NOMO-1 treated with dmso at 0.1 percent for 144 hours (cell line): ENCODE measurements at regions not wholly inside any gene's neighbourhood (a gene's known extent, or its start where the extent isn't known, plus 50 kb on each side); places are given as distances from the start of the nearest gene placed in this dataset.
"Not testable (repeated sequence)": the region's sequence is repeated elsewhere in the genome, so short reads cannot be mapped to it uniquely, and the experiment has no call there.

Experiments used
- DNase-seq: peaks from one replicate; lab custom pipeline; 2025; ENCODE audit not compliant: unreplicated experiment; lab: John Stamatoyannopoulos, UW

DNA sequence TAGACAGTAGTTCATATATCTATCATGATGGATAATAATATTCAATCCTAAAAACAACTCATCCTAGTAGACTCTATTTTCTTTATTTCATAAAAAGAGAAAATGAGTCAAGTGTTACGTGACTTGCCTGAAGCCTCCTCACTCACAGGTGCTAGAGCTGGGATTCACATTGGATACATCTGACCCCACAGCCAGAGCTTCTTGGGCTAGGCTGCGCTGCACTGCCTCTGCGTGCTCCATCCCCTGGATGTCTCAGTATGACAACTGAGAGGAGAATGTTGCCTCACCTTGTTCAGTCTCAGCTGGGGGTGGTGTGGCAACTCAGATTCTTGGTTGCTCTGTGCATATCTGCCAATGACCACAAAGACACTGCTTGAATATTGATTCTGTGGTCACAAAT is 286.6 kb downstream of the LIG4 start:
- no peak for DNase-seq

DNA sequence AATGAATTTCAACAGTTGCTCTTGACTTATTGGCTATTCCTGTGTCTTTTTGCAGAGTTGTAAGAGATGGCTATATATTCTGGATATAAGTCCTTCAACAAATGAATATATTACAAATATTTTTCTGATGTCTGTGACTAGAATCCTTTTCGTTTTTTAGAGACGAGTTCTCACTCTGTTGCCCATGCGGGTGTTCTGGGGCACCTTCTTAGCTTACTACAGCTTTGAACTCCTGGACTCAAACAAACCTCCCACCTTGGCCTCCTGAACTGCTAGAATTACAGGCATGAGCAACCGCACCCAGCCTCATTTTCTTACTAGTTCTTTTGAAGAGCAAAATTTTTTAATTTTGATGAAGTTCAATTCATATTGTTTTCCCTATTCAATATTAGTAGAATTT is 287.8 kb downstream of the LIG4 start:
- DNase-seq: no peak

DNA sequence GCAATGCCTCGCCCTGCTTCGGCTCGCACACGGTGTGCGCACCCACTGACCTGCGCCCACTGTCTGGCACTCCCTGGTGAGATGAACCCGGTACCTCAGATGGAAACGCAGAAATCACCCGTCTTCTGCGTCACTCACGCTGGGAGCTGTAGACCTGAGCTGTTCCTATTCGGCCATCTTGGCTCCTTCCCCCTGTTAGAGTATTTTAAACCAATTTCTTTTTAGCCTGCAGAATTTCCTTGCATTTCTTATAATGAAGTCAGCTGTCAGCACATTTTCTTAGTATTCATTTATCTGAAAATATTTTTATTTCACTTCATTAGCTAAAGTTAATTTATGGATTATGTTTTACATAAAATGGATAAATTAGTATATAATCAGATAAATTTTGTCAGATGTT is 288.8 kb downstream of the LIG4 start:
- DNase-seq: not testable (repeated sequence)

DNA sequence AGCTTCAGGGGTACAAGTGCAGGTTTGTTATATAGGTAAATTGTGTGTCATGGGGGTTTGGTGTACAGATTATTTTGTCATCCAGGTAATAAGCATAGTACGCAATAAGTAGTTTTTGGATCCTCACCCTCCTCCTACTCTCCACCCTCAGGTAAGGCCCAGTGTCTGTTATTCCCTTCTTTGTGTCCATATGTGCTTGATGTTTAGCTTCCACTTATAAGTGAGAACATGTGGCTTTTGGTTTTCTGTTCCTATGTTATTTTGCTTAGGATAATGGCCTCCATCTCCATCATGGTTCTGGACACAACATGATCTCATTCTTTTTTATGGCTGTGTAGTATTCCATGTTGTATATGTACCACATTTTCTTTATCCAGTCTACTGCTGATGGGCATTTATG is 298.4 kb downstream of the LIG4 start:
- not testable (repeated sequence) for DNase-seq

DNA sequence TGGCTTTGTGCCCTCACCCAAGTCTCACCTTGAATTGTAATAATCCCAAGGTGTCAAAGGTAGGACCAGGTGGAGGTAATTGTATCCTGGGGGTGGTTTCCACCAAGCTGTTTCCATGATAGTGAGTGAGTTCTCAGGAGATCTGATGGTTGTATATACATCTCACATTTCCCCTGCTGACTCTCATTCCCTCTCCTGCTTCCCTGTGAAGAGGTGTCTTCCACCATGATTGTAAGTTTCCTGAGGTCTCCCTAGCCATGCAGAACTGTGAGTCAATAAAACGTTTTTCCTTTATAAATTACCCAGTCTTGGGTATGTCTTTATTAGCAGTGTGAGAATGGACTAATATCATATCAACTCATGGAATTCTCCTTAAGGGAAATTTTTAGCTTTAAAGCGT is 302.6 kb downstream of the LIG4 start:
- no peak for DNase-seq

DNA sequence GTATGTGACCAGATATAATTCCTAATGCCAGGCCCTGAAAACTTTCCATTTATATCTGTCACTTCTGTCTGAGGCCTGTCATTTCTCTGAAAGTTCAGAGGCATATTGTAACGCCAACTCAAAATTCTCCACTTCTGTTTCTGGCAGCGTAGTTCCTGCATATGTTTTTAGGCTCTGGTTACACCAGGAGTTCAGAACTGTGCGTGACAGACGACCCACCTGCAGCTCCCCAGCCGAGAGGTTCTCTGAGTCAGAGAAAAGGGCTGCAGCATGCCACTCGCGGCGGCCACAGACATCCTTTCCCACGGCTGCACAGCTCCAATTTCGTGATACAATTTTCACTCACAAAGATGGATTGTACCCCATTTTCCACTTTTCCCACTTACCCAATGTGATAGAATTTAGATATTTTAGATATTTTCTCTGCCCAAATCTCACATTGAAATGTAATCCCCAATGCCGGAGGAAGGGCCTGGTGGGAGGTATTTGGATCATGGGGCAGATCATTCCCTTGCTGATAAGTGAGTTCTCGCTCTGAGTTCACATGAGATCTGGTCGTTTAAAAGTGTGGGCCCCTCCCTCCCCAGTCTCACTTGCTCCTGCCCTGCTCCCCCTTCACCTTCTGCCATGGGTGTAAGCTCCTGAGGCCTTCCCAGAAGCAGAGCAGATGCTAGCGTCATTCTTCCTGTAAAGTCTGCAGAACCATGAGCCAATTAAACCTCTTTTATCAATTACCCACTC is 308.1 kb downstream of the LIG4 start:
- DNase-seq: no peak

DNA sequence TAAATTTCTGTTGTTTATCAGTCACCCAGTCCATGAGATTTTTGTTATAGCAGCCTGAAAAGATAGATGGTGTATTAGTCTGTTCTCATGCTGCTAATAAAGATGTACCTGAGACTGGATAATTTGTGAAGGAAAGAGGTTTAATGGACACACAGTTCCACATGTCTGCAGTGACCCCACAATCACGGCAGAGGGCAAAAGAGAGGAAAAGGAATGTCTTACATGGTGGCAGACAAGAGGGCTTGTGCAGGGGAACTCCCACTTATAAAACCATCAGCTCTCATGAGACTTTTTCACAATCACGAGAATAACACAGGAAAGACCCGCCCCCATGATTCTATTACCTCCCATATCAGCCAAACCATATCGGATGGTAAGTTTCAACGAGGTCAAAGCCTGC is 309.2 kb downstream of the LIG4 start:
- no peak for DNase-seq

DNA sequence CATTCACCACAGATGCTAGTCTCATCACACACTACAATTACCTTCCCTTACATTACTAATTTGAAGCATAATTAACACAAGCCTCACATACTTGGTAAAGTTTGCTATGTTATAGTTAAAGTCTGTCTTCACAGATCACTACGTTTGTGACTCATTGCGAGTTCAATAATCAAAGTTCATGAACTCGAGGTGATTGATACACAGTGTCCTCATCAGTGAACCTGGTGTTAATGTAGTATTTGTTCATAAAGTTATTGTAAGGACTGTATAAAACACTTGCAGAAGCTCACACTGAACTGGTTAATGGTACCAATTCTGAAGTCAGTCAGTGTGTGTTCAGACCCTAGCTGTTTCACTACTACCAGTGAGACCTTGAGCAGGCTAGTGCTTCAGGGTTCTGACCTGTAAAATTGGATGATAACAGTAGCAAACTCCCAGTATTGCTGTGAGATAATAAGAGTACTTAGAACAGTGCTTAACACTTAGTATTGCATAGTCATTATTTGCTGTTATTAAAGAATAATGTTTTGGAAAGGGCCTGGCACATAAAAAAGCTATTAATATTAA is 313.3 kb downstream of the LIG4 start:
- DNase-seq: no peak

DNA sequence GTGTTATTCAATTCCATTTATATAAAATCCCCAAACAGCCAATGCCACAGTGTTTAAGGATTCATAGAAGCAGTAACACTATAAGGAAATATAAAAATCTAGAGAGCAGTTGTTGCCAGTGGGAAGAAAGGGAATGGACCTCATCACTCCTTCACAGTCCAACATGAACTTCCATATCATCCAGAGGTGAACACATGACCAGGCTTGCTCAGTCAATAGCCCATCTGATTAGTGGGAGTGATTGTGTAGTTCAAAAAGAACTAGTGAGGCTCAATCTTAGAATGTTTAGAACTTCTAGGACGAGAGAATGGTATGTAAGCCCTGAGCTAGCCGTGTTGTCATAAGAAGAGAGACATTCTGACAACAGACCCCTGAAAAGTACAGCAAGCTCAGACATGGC is 314.1 kb downstream of the LIG4 start:
- DNase-seq: no peak

DNA sequence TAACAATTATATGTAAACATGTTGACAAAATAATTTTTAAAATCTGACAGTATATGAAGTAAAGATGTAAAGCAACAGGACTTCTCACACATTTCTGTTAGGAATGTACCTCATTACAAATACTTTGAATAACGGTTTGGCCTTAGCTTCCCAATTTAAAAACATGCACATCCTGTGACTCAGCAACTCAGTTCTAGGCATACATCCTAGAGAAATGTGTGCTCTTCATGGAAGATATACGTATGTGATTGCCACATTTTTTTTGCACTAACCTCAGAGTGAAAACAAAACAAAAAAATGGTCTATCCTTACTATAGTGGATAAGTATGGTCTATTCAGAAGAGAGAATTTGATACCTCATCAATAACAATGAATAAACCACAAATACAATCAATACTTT is 314.6 kb downstream of the LIG4 start:
- DNase-seq: no peak

DNA sequence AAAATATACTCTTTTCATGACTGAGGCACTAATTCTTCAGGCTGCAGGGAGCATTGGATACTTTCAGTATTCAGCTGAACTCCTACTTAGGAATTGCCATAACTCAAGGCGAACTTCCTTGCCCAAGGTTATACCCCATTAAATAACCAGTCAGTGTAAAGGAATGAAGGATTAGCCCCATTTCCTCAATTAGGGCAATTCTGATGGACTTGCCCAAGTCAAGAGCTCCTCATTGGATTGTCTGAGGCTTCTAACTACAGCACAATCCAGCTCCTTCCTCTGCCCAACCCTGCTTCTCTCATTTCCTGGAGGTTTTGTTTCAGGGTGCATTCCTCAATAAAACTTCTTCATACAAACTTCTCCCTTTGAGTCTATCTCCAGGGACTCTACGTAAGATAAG is 329.2 kb downstream of the LIG4 start:
- DNase-seq: no peak

DNA sequence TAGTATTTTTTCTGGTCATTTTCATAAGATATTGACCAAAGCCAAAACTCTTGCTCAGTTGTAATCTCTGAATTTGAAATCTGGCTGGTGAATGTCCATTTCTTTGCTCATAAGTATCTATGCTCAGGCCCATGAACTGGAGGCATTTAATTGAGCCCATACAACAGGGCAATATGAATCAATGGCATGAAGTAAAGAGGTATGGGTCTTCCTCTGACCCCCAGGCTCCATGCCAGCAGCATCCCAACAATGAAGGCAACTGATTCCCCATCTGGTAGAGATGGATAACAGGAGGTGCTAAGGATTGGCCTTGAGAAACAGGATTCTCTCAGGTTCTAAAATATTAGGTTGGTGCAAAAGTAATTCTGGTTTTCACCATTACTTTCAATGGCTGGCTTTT is 330.8 kb downstream of the LIG4 start:
- DNase-seq: no peak

DNA sequence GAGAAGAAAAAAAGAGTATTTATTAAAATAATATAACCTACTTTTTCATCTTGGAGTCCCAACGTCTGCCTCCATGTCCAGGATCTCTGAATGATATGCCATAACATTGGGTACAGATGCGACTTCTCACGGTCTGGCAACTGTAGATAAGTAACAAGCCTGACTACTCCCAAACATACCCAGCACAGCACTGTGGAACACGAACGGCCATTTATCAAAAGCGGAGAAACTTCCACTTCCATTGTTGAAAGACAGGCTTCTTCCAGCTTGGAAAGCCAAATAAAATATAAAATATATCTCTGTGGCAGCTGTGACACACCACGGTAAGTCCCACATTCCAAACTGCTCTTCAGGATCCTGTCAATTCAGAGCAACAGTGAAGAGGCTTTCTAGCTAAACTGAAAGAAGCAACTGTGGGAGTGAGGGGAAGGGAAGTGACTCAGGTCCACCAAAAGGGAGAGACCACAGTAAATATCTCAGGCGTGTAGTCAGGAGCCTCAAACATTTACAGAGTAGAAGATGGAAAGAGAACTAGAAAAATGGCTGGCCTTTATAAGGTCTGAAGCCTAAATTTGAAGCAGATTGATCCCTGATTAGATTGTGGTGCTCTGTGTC is 331.7 kb downstream of the LIG4 start:
- DNase-seq: no peak

DNA sequence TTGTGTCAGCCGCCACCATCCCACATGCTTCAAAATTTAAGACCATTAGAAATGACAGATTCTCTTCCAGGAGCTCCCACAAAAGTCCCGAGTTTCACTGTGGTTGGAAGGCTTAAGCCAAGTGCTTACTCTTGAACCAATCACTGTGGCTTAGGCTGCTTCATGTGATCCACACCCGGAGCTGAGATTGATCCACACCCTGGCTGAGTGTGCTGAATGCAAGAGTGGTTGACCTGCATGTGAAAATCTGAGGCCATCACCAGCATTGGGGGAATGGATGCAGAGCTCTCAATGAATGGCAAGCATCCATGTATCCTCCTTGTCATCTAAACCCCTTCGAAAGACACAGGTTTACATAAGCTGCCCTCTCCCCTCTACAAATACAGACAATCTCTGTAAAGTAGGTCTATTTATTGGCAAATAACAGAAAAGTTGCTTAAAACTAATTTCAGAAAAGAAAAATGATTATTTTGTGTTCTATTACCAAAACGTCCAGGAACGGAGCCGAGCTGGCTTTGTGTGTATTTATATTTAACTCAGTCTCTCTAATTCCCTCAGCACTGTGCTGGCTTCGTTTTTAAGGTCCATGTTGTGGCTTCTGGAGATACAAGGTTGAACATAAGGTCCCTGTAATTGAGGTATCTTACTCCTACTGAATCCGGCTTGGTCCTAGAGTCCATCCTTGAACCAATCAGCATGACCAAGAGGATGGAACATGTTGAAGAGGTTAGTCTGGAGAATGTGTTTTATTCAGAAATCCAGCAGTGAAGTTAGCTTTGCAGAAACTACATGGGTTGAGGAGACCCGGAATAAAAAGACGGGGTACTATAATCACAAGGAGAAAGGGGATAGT is 332.4 kb downstream of the LIG4 start:
- DNase-seq: no peak

DNA sequence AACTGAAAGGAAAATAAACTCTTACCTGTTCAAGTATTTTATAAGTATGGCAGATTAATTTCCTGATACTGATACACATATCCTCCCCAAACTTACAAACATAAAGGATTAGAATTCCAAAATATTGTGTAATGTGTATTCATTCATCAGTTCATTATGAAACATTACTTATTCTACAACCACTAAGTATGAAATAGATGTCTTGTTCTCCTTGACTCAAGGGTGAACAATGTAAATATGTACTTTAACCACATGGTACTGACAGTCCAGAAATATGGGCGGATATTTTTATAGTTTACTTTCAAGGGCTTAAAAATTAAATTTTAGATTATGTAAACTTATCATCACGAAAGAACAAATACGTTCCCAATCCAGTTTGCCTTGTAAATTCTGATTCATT is 334.0 kb downstream of the LIG4 start:
- no peak for DNase-seq

DNA sequence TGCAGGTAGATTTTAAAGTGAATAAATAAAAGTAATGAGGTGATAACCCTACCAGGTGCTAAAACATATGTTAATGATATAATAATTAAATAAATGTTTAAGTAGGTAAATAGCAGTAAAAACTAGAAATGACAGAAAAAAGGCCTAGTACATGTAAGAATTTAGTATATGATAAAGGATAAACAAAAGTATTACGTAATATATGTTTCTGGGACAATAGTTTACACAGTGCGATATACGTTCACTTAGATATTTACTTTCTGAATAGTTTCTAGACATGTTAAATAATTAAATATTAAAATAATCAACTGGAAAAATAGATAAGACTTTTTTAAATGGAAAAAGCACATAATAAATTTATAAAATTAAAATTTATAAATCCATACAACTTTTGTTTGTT is 340.9 kb downstream of the LIG4 start:
- DNase-seq: no peak

DNA sequence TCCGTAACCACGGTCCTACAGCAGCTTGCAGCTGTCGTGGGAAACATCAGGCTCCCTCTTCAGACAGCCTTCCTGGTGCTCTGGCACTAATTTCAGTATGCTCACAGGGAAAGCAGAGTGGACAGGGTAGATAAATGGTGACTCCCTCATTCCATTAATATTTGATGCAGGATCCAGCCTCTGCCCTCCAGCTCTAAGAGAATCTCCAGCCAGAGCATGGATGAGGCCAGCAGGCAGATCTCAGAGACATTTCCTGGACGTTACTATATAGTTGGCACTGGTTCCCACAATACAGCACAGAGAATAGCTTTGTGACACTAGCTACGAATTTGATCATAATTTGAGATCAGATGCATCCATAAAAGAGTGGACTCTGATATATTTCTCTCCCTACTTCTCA is 341.4 kb downstream of the LIG4 start:
- no peak for DNase-seq

DNA sequence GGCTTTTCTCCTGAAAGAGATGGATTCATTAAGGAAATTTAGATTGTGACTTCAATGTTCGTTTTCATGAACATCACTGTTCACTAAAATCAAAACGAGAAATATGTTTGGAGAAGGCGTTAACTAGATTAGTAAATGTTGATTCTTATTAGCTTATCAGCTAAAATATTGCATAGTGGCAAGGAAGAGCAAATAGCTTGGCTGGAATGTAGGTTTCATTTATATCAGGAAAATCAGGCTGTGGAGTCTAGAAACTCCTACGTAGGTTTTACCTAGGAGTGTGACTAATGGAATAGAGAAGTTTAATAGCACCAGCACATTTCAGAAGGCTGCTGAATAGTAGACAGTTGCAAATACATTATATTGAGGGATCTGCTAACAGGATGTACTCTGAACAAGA is 344.9 kb downstream of the LIG4 start:
- no peak for DNase-seq

DNA sequence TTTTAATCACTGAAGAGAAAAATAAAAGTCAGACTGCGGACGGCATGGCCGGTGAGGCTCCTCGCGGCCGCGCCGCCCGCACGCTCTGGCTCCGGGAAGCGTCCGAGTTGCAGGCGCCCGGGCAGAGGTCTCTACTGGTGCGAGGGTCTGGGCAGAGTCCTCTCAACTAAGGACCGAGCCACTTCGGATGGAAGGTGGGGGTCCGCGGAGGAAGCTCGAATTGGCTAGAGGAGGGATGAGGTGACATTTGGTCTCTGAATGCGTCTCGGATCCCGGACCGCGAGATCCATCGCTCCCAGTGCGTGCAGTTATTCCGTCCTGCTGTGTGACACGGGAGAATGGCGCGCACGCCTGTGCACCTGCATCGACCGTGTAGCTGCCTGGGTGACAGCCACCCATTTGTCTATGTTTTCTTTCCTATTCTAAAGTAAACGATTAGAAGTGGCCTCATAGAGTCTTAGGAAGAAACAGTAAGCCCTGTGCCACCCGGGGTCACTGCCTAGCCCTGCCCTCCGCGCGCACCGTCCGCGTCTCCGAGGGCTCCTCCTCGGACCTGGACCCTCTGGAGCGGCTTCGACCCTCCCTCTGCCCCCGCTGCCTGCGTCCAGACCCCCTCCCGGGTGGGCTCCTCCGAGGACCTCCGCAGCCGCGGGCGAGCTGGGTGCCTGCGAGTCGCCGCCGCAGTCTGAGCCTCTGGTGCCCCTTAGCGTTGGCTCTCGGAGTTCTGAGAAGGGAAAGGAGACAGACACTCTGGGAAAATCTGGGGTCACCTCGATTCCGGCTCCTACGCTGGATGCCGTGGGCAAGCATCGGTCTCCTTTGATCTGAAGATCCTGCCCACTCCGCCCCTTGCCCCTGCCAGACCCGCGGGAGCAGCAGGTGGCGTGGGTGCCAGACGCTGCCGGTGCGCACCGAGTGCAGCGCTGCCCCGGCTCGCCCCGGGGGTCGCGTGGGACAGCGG is 347.4 kb downstream of the LIG4 start:
- no peak for DNase-seq

DNA sequence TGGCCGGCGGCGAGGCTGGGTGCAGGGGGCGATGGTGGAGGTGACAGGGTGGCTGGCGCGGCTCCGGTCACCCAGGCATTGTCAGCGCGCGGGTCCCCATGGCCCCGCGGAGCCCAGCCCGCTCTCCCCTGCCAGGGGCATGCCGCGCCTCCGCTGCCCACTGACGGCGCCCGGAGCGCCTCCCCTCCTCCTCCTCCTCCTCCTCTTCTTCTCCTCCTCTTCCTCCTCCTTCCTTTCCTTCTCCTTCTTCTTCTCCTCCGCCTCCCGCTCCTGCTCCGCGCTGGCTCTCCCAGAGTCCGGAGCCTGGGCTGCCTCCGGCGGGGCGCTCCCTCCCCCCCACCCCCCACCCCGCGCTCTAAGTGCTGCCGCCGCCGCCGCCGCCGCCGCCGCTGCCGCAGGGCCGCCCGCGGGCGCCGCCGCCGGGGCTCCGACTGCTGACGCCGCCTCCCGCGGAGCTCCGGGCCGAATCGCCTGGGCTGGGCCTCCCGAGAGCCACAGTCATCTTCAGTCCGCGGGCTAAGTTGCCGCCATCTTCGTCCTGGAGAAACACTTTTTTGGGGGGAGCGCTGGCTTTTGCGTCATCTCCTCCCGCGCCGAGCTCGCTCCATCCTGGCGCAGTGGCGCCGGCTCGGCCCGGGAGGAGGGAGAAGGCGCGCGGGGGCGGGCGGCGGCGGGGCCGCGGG is 348.3 kb downstream of the LIG4 start:
- DNase-seq: no peak
